Epithelial cell of esophagus (primary cell): ENCODE measurements at regions not wholly inside any gene's neighbourhood (a gene's known extent, or its start where the extent isn't known, plus 50 kb on each side); places are given as distances from the start of the nearest gene placed in this dataset.

Experiments used
- DNase-seq: peaks from one replicate; pipeline ENCODE4 v3.0.0; 2010; ENCODE audit warnings: low read depth
- H3K4me3 ChIP-seq: 2 replicates; pipeline ENCODE4 v1.5.1; 2011; ENCODE audit warnings: mild to moderate bottlenecking, low read length, control low read depth
- CTCF ChIP-seq: IDR thresholded peaks from 2 replicates; pipeline ENCODE4 v1.5.1; 2011; ENCODE audit warnings: low read depth, mild to moderate bottlenecking, low read length, control low read depth, inconsistent platforms; ENCODE audit not compliant: insufficient read depth; ENCODE audit errors: missing control alignments

GRCh38 chr11:109789901-109790300 lies 303.3 kb upstream of the ZC3H12C start:
- no peak for DNase-seq
- TF ChIP-seq CTCF = no peak
- no peak overlapping the region for H3K4me3 ChIP-seq

- no peak overlapping the region for H3K4me3 ChIP-seq
- no peak for TF ChIP-seq CTCF
- no peak for DNase-seq
Measured at GRCh38 chr11:109791337-109791736, 301.9 kb upstream of the ZC3H12C start.

- DNase-seq = no peak
- no peak overlapping the region for H3K4me3 ChIP-seq
- TF ChIP-seq CTCF = no peak
Measured at GRCh38 chr11:109794501-109794900, 298.7 kb upstream of the ZC3H12C start.

GRCh38 chr11:109795234-109795633 lies 298.0 kb upstream of the ZC3H12C start:
- TF ChIP-seq CTCF = no peak
- peak; percentile 5 for DNase-seq
- H3K4me3 ChIP-seq = no peak overlapping the region

- no peak overlapping the region for H3K4me3 ChIP-seq
- no peak for DNase-seq
- no peak for TF ChIP-seq CTCF
Measured at GRCh38 chr11:109796253-109796652, 296.9 kb upstream of the ZC3H12C start.

- no peak for DNase-seq
- TF ChIP-seq CTCF = no peak
- no peak overlapping the region for H3K4me3 ChIP-seq
Measured at GRCh38 chr11:109798521-109798920, 294.7 kb upstream of the ZC3H12C start.

GRCh38 chr11:109799604-109800003 lies 293.6 kb upstream of the ZC3H12C start:
- no peak overlapping the region for H3K4me3 ChIP-seq
- TF ChIP-seq CTCF = no peak
- DNase-seq = no peak
